H1 (cell line): ENCODE measurements at regions not wholly inside any gene's neighbourhood (a gene's known extent, or its start where the extent isn't known, plus 50 kb on each side); places are given as distances from the start of the nearest gene placed in this dataset.

Experiments used
- CTCF ChIA-PET: fragments of 300-600 bp; sonication (Branson Sonifier 250); formaldehyde crosslinking; loops from one replicate; lab custom pipeline; 2021; ENCODE audit not compliant: partially characterized antibody; lab: Charles Lee
- POLR2A ChIA-PET: fragments of 300-600 bp; sonication (Branson Sonifier 250); formaldehyde crosslinking; loops from one replicate; lab custom pipeline; 2021; ENCODE audit warnings: inconsistent platforms; ENCODE audit not compliant: partially characterized antibody; lab: Charles Lee
- DNase-seq, 2 experiments: peaks; one replicate each; pipeline versions ENCODE4 v3.0.0 to v3.0.0-alpha.2; 2010 to 2022; ENCODE audit warnings: low spot score in 2 of 2, low read depth in 1 of 2, mixed read lengths in 1 of 2
- FAIRE-seq: peaks from 2 replicates; lab custom pipeline; 2011; peaks lifted over from hg19 to GRCh38; lab: Jason Lieb, UNC
- H2AFZ ChIP-seq: 2 replicates; pipeline ENCODE4 v1.8.1; 2012; ENCODE audit warnings: low read length, inconsistent platforms
- H2AK5ac ChIP-seq: 2 replicates; pipeline ENCODE4 v1.6.1; 2013; ENCODE audit warnings: low read depth, low read length
- H2BK120ac ChIP-seq: replicated peaks from 2 replicates; pipeline ENCODE3; 2013; ENCODE audit warnings: low read depth, low read length, inconsistent platforms
- H2BK12ac ChIP-seq: 2 replicates; pipeline ENCODE4 v1.6.1; 2013; ENCODE audit warnings: low read depth, low read length
- H2BK15ac ChIP-seq: 2 replicates; pipeline ENCODE4 v1.6.1; 2013; ENCODE audit warnings: low read length
- H2BK20ac ChIP-seq: 2 replicates; pipeline ENCODE4 v1.6.1; 2013; ENCODE audit warnings: low read length
- H2BK5ac ChIP-seq: 2 replicates; pipeline ENCODE4 v1.6.1; 2013; ENCODE audit warnings: low read depth, low read length
- H3K14ac ChIP-seq: 2 replicates; pipeline ENCODE4 v1.6.1; 2013; ENCODE audit warnings: inconsistent platforms; ENCODE audit not compliant: insufficient read length
- H3K18ac ChIP-seq: 2 replicates; pipeline ENCODE4 v1.6.1; 2013; ENCODE audit warnings: low read length; ENCODE audit errors: extremely low read depth
- H3K23ac ChIP-seq: 2 replicates; pipeline ENCODE4 v1.6.1; 2013; ENCODE audit warnings: inconsistent platforms; ENCODE audit not compliant: insufficient read length
- H3K23me2 ChIP-seq: 2 replicates; pipeline ENCODE4 v1.6.1; 2013; ENCODE audit warnings: low read depth, low read length
- H3K27ac ChIP-seq: 2 replicates; pipeline ENCODE4 v1.6.1; 2011; ENCODE audit warnings: low read depth, low read length, inconsistent platforms
- H3K27me3 ChIP-seq, 4 experiments: replicated peaks in 1 of 4; 1 replicate in 1 of 4; 2 replicates in 3 of 4; pipeline versions ENCODE4 v1.6.1 to v1.8.1; 2011 to 2013; ENCODE audit warnings: low read length in 3 of 4, mild to moderate bottlenecking in 3 of 4, inconsistent platforms in 2 of 4, mixed read lengths in 2 of 4, moderate library complexity in 1 of 4; ENCODE audit not compliant: control insufficient read depth in 3 of 4, insufficient read depth in 3 of 4; ENCODE audit errors: extremely low read depth in 1 of 4
- H3K36me3 ChIP-seq, 4 experiments: 2 replicates each; pipeline versions ENCODE4 v1.6.1 to v1.8.1; 2011 to 2013; ENCODE audit warnings: mild to moderate bottlenecking in 4 of 4, low read length in 3 of 4, moderate library complexity in 2 of 4, control low read depth in 1 of 4, inconsistent platforms in 1 of 4; ENCODE audit not compliant: insufficient read depth in 4 of 4, control insufficient read depth in 2 of 4
- H3K4ac ChIP-seq: replicated peaks from 2 replicates; pipeline ENCODE3; 2013; ENCODE audit warnings: low read length, low read depth, mixed read lengths, inconsistent platforms; ENCODE audit not compliant: insufficient read length
- H3K4me1 ChIP-seq, 4 experiments: replicated peaks in 1 of 4; 1 replicate in 1 of 4; 2 replicates in 3 of 4; pipeline versions ENCODE4 v1.6.1 to v1.8.1; 2011 to 2013; ENCODE audit warnings: low read length in 3 of 4, inconsistent platforms in 2 of 4, mixed read lengths in 1 of 4; ENCODE audit not compliant: insufficient read depth in 4 of 4, control insufficient read depth in 3 of 4
- H3K4me2 ChIP-seq, 2 experiments: 2 replicates each; pipeline versions ENCODE4 v1.6.1 to v1.8.1; 2011 to 2013; ENCODE audit warnings: low read depth in 2 of 2, low read length in 2 of 2, control low read depth in 1 of 2, inconsistent platforms in 1 of 2, mild to moderate bottlenecking in 1 of 2; ENCODE audit not compliant: insufficient read depth in 1 of 2
- H3K4me3 ChIP-seq, 4 experiments: fragments of 200-600, 300-600 bp in 1 of 4; sonication (generic), shearing (Covaris generic), sonication (Bioruptor Twin) in 1 of 4; 2 replicates each; pipeline versions ENCODE4 v1.5.1 to v1.8.1; 2011 to 2016; ENCODE audit warnings: low read length in 4 of 4, low read depth in 3 of 4, control low read depth in 2 of 4, inconsistent platforms in 2 of 4, mild to moderate bottlenecking in 2 of 4, mixed read lengths in 1 of 4, moderate library complexity in 1 of 4; ENCODE audit not compliant: insufficient read depth in 2 of 4; ENCODE audit errors: extremely low read depth in 1 of 4
- H3K56ac ChIP-seq: replicated peaks from 2 replicates; pipeline ENCODE3; 2013; ENCODE audit warnings: low read depth, mild to moderate bottlenecking, mixed read lengths, low read length, inconsistent platforms; ENCODE audit not compliant: insufficient read length
- H3K79me1 ChIP-seq: 2 replicates; pipeline ENCODE4 v1.6.1; 2013; ENCODE audit warnings: low read depth, low read length, control low read depth
- H3K79me2 ChIP-seq, 2 experiments: 2 replicates each; pipeline versions ENCODE4 v1.6.1 to v1.8.1; 2012 to 2013; ENCODE audit warnings: low read length in 2 of 2, mild to moderate bottlenecking in 2 of 2, inconsistent platforms in 1 of 2; ENCODE audit not compliant: insufficient read depth in 2 of 2, control insufficient read depth in 1 of 2
- H3K9ac ChIP-seq, 4 experiments: replicated peaks in 1 of 4; 1 replicate in 1 of 4; 2 replicates in 3 of 4; pipeline versions ENCODE4 v1.6.1 to v1.8.1; 2011 to 2013; ENCODE audit warnings: low read depth in 3 of 4, low read length in 3 of 4, control low read depth in 2 of 4, mild to moderate bottlenecking in 2 of 4, moderate library complexity in 2 of 4, inconsistent platforms in 1 of 4; ENCODE audit errors: extremely low read depth in 1 of 4
- H3K9me3 ChIP-seq, 2 experiments: 2 replicates each; pipeline versions ENCODE4 v1.6.1 to v1.8.1; 2012 to 2013; ENCODE audit warnings: mild to moderate bottlenecking in 2 of 2, moderate library complexity in 2 of 2, control low read depth in 1 of 2, inconsistent platforms in 1 of 2, low read depth in 1 of 2, low read length in 1 of 2, mixed read lengths in 1 of 2; ENCODE audit not compliant: insufficient read depth in 2 of 2
- H4K20me1 ChIP-seq, 2 experiments: replicated peaks in 1 of 2; 2 replicates each; pipeline versions ENCODE3 to v1.8.1; 2011 to 2013; ENCODE audit warnings: inconsistent platforms in 2 of 2, low read length in 2 of 2, mild to moderate bottlenecking in 1 of 2; ENCODE audit not compliant: insufficient read depth in 2 of 2, control insufficient read depth in 1 of 2
- H4K5ac ChIP-seq: 2 replicates; pipeline ENCODE4 v1.6.1; 2013; ENCODE audit warnings: low read length, low read depth, mixed read lengths, inconsistent platforms; ENCODE audit not compliant: insufficient read length
- H4K8ac ChIP-seq: 2 replicates; pipeline ENCODE4 v1.8.0; 2013; ENCODE audit warnings: mild to moderate bottlenecking, moderate library complexity, low read length, inconsistent platforms; ENCODE audit not compliant: insufficient read depth; ENCODE audit errors: extremely low read depth
- H4K91ac ChIP-seq: replicated peaks from 2 replicates; pipeline ENCODE3; 2013; ENCODE audit warnings: low read length, mixed read lengths, inconsistent platforms; ENCODE audit not compliant: insufficient read length
- PHF8 ChIP-seq: fragments of 200-600 bp; sonication (generic); conservative IDR thresholded peaks from 2 replicates; pipeline ENCODE4 v1.7.1; 2012; ENCODE audit warnings: low read depth, mild to moderate bottlenecking, inconsistent platforms, low read length, moderate library complexity
- SP1 ChIP-seq: IDR thresholded peaks from 2 replicates; pipeline ENCODE4 v1.6.1; 2011; ENCODE audit warnings: low read depth, low read length
- SP2 ChIP-seq: IDR thresholded peaks from 2 replicates; pipeline ENCODE4 v1.6.1; 2012; ENCODE audit warnings: mild to moderate bottlenecking, low read length, inconsistent platforms
- SUZ12 ChIP-seq: fragments of 200-600 bp; sonication (generic); IDR thresholded peaks from 2 replicates; pipeline ENCODE4 v1.6.1; 2012; ENCODE audit warnings: mild to moderate bottlenecking, inconsistent platforms, low read length, moderate library complexity, mixed read lengths
- ZNF274 ChIP-seq: IDR thresholded peaks from 2 replicates; pipeline ENCODE4 v1.7.0; 2012; ENCODE audit warnings: low read length, borderline replicate concordance; ENCODE audit errors: extremely low read depth
- WGBS, 2 experiments: shearing (Covaris generic) in 1 of 2; methylation state at CpG; one replicate each; pipeline versions ENCODE4 v1.1.6 to v1.1.7; 2013 to 2015; ENCODE audit warnings: low lambda C conversion rate in 2 of 2, mixed read lengths in 2 of 2, inconsistent platforms in 1 of 2, low coverage in 1 of 2, missing lambda C conversion rate in 1 of 2; ENCODE audit not compliant: insufficient replicate concordance in 2 of 2, insufficient coverage in 1 of 2, insufficient read length in 1 of 2; ENCODE audit errors: extremely low coverage in 1 of 2, missing lambda C conversion rate in 1 of 2; 5-methylcytosine and 5-hydroxymethylcytosine counted together

GRCh38 chr19:29048873-29049272 lies 164.1 kb downstream of the UQCRFS1 start:
- Histone ChIP-seq H2BK12ac (no peak overlapping the region), H3K23ac (no peak overlapping the region), H3K9ac (no peak overlapping the region), H3K27ac (no peak overlapping the region), H3K4me2 (no peak overlapping the region), H3K4me1 (peaks cover 1 to 16% (median 7%) of the 10 kb centered on the region in 4 experiments; a peak in 5 of 7 replicates), H2AFZ (no peak overlapping the region), H4K5ac (no peak overlapping the region), H3K4me3 (no peak overlapping the region), H3K79me2 (no peaks in the 10 kb centered on the region), H3K56ac (no peak overlapping the region), H2AK5ac (no peak overlapping the region), H3K18ac (no peak overlapping the region), H3K23me2 (no peaks in the 10 kb centered on the region), H4K20me1 (no peaks in the 10 kb centered on the region), H4K91ac (no peak overlapping the region), H4K8ac (no peak overlapping the region), H3K14ac (no peak overlapping the region), H2BK5ac (no peak overlapping the region), H3K4ac (no peak overlapping the region), H2BK20ac (no peak overlapping the region), H3K79me1 (no peaks in the 10 kb centered on the region), H2BK15ac (no peak overlapping the region), H3K27me3 (no peaks in the 10 kb centered on the region; a peak in 2 of 7 replicates), H3K9me3 (no peaks in the 10 kb centered on the region), H3K36me3 (no peaks in the 10 kb centered on the region), H2BK120ac (no peak overlapping the region)
- ChIA-PET CTCF (interaction anchor here (1.1 to 1.2 kb wide), 2 partner anchors 16 to 75 kb away, joined by 3 read pairs; no protein-coding TSS in a partner anchor), POLR2A (no interaction called here)
- FAIRE-seq (no peak), DNase-seq (no peak)
- 96% methylated on average over 4 of the region's 5 CpGs; no CpG with 5 or more reads in 1 of the 2 experiments for WGBS, 2 experiments
- TF ChIP-seq SP1 (no peak), PHF8 (no peak), SUZ12 (no peak), SP2 (no peak), ZNF274 (no peak)
